K562 (cell line): ENCODE measurements at regions not wholly inside any gene's neighbourhood (a gene's known extent, or its start where the extent isn't known, plus 50 kb on each side); places are given as distances from the start of the nearest gene placed in this dataset.
A peak's percentile ranks its signal among the peaks of the same experiment; 100 is the strongest.

Source experiments
- AFF1 ChIP-seq, 2 experiments: fragments of 450-650 bp; IDR thresholded peaks; 2 replicates each; pipeline ENCODE4 v1.6.1; 2018; ENCODE audit warnings: mild to moderate bottlenecking in 2 of 2, low read depth in 1 of 2; ENCODE audit not compliant: partially characterized antibody in 2 of 2
- CBFB ChIP-seq: sonication (generic); formaldehyde crosslinking; IDR thresholded peaks from 2 replicates; pipeline ENCODE4 v1.4.0; 2020; ENCODE audit warnings: mild to moderate bottlenecking, missing genetic modification reagents
- EHMT2 ChIP-seq: fragments of 450-650 bp; IDR thresholded peaks from 2 replicates; pipeline ENCODE4 v1.6.1; 2018; ENCODE audit warnings: antibody characterized with exemption
- KLF1 ChIP-seq: fragments of 450-650 bp; IDR thresholded peaks from 2 replicates; pipeline ENCODE4 v1.6.1; 2016; ENCODE audit warnings: missing genetic modification characterization, missing compliant biosample characterization
- LEF1 ChIP-seq: fragments of 450-650 bp; IDR thresholded peaks from 2 replicates; pipeline ENCODE4 v1.6.1; 2016; ENCODE audit warnings: mild to moderate bottlenecking
- MCM3 ChIP-seq: fragments of 450-650 bp; IDR thresholded peaks from 2 replicates; pipeline ENCODE4 v1.6.1; 2016
- NCOA6 ChIP-seq: fragments of 450-650 bp; IDR thresholded peaks from 2 replicates; pipeline ENCODE4 v1.6.1; 2017; ENCODE audit warnings: mild to moderate bottlenecking
- NFIC ChIP-seq: fragments of 450-650 bp; IDR thresholded peaks from 2 replicates; pipeline ENCODE4 v1.6.1; 2017; ENCODE audit warnings: mild to moderate bottlenecking, inconsistent platforms
- NKRF ChIP-seq: fragments of 450-650 bp; IDR thresholded peaks from 2 replicates; pipeline ENCODE4 v1.6.1; 2016; ENCODE audit warnings: borderline replicate concordance
- RERE ChIP-seq: sonication (generic); formaldehyde crosslinking; IDR thresholded peaks from 2 replicates; pipeline ENCODE4 v1.8.0; 2023; ENCODE audit warnings: missing genetic modification reagents, mild to moderate bottlenecking, borderline replicate concordance
- SMAD2 ChIP-seq: fragments of 150-350 bp; IDR thresholded peaks from 2 replicates; pipeline ENCODE4 v1.6.1; 2014; ENCODE audit warnings: low read depth, mild to moderate bottlenecking, low read length
- SREBF1 ChIP-seq: fragments of 150-350 bp; IDR thresholded peaks from 2 replicates; pipeline ENCODE4 v1.6.1; 2014; ENCODE audit warnings: antibody characterized with exemption, low read depth, low read length, borderline replicate concordance
- TBL1XR1 ChIP-seq, 2 experiments: IDR thresholded peaks; 2 replicates each; pipeline ENCODE4 v1.6.1; 2012; ENCODE audit warnings: improper control_type of control experiment in 2 of 2, low read length in 2 of 2, mild to moderate bottlenecking in 1 of 2
- TCF3 ChIP-seq: sonication (generic); formaldehyde crosslinking; IDR thresholded peaks from 2 replicates; pipeline ENCODE4 v1.4.0; 2020; ENCODE audit warnings: mild to moderate bottlenecking, missing genetic modification reagents
- XRCC4 ChIP-seq: IDR thresholded peaks from one replicate; pipeline ENCODE4 v1.6.1; 2011; ENCODE audit not compliant: insufficient read depth, insufficient read length; ENCODE audit errors: extremely low read depth
- ZC3H8 ChIP-seq: fragments of 450-650 bp; IDR thresholded peaks from 2 replicates; pipeline ENCODE4 v1.6.1; 2017
- ZKSCAN3 ChIP-seq: fragments of 250-450 bp; sonication (Bioruptor Pico); IDR thresholded peaks from 2 replicates; pipeline ENCODE4 v1.4.0; 2020
- ZNF165 ChIP-seq: fragments of 250-450 bp; sonication (Bioruptor Pico); IDR thresholded peaks from 2 replicates; pipeline ENCODE4 v1.4.0; 2020; ENCODE audit warnings: borderline replicate concordance
- ZNF174 ChIP-seq: fragments of 250-450 bp; sonication (Bioruptor Pico); IDR thresholded peaks from 2 replicates; pipeline ENCODE4 v1.4.0; 2020; ENCODE audit warnings: mild to moderate bottlenecking
- ZNF197 ChIP-seq: fragments of 200-800 bp; sonication (Bioruptor generic); IDR thresholded peaks from 2 replicates; pipeline ENCODE4 v1.6.1; 2016; ENCODE audit warnings: low read depth, missing genetic modification characterization, missing compliant biosample characterization
- ZNF274 ChIP-seq: IDR thresholded peaks from 2 replicates; pipeline ENCODE4 v1.6.1; 2011; ENCODE audit warnings: low read depth, mild to moderate bottlenecking, low read length, moderate library complexity, borderline replicate concordance

GRCh38 chr1:201643835-201644104, 104.8 kb downstream of the NAV1 start (continued):
- TF ChIP-seq AFF1 (IDR thresholded peaks at IDR 0.05; ENCODE audit: low read depth in 1 of 2, partially characterized antibody in 2 of 2) (no peak), ZC3H8 (no peak), EHMT2 (no peak), NCOA6 (no peak), TBL1XR1 (IDR thresholded peaks at IDR 0.05; ENCODE audit: low read length in 2 of 2) (0 out of 4 replicates have a peak, but pooled peaks of 1 of the 2 experiments have one; percentile 54), SMAD2 (no peak), ZNF165 (CRISPR knock-in tag) (no peak), ZNF274 (no peak), CBFB (CRISPR knock-in tag) (no peak), ZNF197 (CRISPR knock-in tag) (no peak), TCF3 (CRISPR knock-in tag) (peak; percentile 61), ZNF174 (CRISPR knock-in tag) (no peak), MCM3 (no peak), NFIC (peak; percentile 69), LEF1 (no peak), XRCC4 (no peak), NKRF (no peak), KLF1 (no peak), RERE (no peak), SREBF1 (no peak), ZKSCAN3 (CRISPR knock-in tag) (no peak)
